HG02642 (cell line): ENCODE measurements at regions not wholly inside any gene's neighbourhood (a gene's known extent, or its start where the extent isn't known, plus 50 kb on each side); places are given as distances from the start of the nearest gene placed in this dataset.
"Not testable (repeated sequence)": the region's sequence is repeated elsewhere in the genome, so short reads cannot be mapped to it uniquely, and the experiment has no call there.

ENCODE experiments used
- ATAC-seq: cut with Tn5 transposase; IDR thresholded peaks from one replicate; pipeline ENCODE4 v1.9.1; 2021; ENCODE audit warnings: mild to moderate bottlenecking; ENCODE audit not compliant: unreplicated experiment, poor library complexity

DNA sequence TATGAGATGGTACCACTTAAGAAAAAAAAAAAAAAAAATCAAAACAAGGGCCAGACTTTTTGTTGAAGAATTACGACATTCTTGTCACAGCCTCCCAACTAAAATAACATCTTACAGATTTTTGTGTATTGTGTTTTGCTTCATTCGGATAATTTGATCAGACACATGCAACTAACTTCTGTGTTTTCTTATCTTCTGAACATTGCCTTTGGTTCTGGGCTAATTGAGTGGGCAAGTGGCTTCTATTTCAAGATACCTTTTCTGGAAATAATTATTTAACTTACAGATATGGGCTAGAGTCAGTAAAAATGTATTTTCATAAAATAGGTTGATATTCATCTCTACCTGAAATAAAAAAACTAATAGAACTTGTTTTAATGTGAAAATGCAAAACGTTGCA is 165.1 kb downstream of the ANKRD7 start:
- ATAC-seq = no peak

DNA sequence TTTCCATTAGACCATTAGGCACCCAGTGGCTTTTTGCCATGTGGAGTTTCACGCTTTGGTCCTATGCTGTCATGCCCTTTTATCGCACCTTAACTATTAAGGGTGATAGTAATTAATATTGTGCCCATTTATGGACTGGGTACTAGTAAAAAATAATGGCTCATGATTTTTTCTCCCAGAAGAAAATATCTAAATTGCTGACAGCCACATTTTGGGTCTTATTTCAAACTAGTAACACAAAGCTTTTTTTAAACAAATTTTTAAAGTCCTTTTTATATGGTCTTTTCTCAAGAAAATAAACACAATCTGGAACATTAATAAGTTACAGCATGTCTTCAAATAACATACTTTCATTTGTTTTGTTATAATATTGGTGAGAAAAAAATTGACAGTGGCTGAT is 179.7 kb downstream of the ANKRD7 start:
- ATAC-seq = no peak

DNA sequence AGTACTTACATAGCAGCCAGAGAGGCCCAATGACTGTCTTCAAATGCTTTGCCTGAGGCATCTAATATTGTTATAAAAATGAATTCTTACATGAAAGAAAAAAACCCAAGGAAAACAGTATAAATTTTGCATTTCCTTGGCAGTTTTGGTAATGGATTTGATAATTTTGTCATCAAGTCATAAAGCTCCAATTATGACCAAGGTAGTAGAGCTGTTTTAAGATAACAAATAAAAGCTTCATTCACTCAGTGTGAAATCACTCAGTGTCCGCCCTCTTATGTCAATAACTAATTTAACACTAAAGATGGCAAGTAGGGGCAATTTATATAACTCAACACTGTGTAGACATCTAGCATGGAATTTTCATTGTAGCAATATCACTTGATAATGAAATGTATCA is 193.9 kb downstream of the ANKRD7 start:
- no peak for ATAC-seq

DNA sequence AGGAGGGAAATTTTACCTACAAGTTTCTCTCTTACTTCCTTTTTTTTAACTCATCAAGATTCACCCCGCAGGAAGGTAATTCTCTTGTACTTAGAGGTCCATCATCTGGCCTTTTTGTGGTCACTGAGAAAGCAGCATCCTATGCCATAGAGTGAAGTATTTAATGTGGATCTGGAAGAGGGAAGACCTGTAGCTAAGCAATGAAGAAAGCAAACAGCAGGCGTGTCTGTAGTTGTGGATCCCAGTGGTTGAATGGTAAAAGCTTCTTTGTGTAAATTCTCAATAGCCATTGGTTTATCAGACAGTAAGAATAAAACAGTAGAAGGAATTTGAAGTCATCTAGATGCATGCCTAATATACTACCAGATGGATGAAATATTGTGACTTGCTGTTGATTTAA is 196.4 kb downstream of the ANKRD7 start:
- ATAC-seq = no peak

DNA sequence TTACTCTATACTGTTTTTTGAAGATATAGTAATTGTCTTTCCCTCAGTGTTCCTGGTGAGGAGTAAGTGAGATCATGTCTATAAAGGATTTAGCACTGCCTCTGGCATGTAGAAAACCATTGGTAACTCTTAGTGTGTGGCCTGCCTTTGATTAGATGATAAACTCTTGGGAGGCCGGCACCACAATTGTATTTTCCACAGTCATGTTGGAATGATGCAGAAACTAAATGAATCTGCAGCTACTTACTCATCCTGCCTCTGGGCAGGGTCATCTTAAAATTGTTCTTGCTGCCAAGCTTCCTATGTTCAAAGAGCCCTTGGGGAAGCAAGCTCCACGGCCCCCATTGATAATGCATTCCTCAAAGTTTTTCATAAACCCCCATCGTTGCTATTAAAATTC is 204.6 kb downstream of the ANKRD7 start:
- no peak for ATAC-seq

DNA sequence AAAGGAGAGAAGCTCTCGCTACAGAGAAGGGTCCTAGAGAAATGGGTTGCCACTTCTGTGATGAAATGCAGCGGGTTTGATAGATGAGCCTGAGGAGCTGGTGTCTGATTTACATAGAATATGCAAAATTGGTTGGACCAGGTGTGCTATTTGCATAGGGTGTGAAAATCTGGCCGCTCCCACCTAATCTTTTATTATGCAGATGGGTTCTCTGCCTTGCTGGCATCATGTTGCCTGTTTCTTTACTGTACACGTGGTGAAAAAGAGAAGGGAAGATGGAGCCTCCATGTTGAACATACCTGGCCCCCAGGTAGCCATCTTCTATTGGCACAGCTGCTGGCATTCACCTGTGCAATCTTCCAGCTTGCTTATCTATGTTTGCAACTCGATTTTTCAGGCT is 212.2 kb downstream of the ANKRD7 start:
- no peak for ATAC-seq

DNA sequence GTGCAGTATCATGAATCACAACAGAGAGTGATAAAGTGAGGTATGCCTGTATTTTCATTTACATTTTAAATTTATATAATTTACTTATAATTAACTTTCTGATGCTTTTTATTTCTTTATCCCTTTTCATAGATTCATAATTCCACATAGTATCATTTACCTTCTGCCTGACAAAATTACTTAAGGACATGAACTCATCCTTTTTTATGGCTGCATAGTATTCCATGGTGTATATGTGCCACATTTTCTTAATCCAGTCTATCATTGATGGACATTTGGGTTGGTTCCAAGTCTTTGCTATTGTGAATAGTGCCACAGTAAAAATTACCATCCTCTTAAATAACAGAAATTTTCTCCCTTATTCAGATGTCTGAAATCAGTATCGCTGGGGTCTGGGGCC is 224.5 kb downstream of the ANKRD7 start:
- ATAC-seq = not testable (repeated sequence)

DNA sequence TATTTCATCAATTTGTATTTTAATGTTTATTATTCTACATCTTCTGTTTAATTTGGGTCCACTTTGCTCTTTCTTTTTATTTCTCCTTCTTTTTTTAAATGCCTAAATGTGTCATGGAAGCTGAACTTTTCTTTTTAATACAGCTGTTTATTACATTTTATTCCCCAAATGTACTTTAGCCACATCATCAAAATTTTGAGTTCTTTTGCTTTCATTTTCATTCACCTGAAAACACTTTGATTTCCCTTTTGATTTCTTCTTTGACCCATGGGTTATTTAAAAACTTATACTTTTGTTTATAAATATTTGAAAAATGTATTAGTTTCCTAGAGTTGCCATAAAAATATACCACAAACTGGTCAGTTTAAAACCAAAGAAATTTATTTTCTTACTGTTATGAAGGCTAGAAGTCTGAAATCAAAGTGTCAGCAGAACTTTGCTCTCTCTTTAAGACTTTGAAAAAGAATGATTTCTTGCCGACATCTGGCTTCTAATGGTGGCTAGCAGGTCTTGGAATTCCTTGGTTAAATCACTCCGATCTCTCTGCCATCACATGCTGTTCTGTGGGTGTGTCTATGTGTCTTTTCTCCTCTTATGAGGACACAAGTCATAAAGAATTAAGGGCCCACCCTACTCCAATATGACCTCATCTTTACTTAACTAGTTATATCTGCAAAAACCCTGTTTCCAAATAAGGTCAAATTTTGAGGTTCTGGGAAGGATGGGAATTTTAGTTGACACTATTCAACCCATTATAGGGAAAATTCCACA is 225.5 kb downstream of the ANKRD7 start:
- ATAC-seq = no peak

DNA sequence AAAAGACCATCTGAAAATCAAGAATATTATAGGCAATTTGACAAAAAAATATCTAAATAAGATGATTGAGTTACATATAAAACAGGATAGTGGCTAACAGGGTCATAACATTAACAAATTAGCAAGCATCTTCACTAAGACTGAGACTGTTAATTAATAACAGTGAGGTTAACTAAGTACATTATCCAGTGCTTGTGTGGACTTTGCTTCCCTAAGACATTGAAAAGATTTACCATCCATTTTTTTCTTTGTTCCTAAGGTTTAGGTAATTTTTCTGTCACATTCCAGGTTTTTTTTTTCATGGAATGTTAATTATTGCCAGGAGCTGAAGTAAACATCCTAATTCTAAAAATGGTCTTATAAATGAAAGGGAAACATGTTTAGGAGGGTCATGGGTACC is 227.6 kb downstream of the ANKRD7 start:
- no peak for ATAC-seq

DNA sequence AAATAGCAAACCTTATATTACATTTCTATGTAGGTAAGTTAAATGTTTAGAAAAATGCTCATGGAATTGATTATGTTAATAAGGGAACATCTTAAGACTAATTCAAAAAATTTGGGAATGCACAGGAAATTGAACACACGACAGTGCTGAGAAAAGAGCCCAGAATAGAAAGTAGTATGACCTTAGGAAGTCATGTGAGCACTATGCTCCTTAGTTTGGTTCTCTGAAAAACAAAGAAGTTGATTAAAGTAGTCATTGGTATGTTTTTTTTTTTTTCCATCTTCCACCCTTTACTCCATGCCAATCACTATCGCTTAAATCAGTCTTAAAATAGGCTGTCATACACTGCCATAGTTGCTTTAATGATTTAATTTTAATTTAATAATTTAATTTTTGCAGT is 242.9 kb downstream of the ANKRD7 start:
- ATAC-seq = no peak

DNA sequence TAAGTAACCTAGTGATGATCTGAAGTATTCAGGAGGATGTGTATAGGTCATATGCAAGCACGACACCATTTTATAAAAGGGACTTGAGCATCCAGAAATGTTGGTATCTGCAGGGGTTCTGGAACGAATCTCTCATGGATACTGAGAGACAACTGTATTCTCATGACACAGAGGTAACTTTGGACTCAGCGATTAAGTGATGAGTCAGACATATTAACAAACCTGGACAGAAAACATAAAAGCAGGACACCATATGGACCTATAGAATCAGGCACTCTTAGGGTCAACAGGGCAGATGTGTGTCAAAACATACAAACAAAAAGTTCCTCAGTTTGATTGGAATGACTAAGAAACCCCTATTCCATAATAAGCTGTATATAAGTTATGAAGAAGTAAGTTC is 248.1 kb downstream of the ANKRD7 start:
- ATAC-seq = no peak

DNA sequence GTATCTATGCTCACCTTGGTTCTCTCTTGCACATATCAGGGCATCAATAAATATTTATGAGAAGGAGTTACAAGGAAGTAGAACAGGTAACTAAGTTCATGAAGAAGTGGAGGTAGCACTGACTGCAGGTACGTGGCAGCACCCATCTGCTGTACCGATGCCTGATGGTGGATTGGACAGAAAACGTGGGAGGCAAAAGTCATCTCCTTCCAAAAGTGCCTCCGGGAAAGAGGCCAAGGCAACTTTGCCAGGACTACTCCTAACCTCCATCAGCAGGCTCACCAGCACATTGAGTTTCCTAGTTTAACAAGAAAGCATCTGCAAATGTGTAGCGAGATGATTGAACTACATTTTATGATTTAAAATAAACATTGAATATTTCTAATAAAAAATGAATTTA is 248.8 kb downstream of the ANKRD7 start:
- no peak for ATAC-seq

DNA sequence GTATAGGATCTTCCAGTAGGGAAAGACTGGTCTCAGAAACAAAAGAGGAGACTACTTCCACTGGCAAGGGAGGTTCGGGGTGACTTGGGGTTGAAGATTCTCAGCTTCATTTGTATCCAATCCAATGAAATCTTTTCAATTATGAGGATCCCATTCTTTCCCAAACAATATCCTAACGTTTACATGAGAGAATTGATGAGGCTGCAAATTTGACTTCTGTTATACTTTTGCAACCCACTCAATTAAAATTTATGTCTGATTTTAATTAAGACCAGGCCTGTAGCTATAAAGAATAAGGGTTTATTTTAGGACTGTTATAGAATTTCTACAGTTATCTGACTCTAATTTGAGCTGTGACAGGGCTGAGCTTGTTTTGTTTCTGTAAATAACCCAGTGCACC is 251.5 kb downstream of the ANKRD7 start:
- no peak for ATAC-seq

DNA sequence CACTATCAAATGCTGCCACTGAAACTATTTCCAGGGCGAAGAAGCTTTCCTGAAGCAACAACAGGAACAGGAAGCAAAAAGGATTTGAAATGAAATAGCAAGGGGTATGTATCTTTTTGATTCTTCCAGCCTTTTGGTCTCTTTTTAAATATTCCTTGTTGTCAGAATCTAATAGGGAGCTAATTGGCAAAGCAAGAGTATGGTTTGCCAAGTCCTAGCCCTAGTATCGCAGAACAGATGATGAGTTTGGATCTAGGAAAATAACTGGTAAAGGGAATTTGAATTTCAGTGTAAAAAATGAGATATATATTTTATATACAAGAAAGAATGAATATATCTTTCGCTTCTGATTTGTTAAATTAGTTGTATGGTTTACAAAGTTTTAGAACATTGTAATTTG is 252.5 kb downstream of the ANKRD7 start:
- no peak for ATAC-seq

DNA sequence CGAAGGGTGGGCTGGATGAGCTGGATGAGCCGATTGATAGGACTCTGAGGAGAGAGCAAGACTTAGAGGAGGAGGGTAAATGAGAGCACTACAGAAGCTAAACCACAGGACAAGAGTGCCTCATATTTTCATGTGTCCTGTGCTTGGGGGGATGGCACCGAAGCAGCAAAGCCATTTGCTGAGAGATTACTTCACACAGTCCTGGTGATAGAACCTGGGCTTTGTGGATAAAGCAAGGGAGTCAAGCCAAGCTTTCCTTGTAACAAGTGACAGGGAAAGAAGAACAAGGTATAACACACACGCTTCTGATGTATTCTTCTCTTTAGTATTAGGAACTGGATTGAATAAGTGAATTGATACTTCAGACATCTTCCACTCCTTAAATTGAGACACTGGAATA is 253.7 kb downstream of the ANKRD7 start:
- ATAC-seq = no peak

DNA sequence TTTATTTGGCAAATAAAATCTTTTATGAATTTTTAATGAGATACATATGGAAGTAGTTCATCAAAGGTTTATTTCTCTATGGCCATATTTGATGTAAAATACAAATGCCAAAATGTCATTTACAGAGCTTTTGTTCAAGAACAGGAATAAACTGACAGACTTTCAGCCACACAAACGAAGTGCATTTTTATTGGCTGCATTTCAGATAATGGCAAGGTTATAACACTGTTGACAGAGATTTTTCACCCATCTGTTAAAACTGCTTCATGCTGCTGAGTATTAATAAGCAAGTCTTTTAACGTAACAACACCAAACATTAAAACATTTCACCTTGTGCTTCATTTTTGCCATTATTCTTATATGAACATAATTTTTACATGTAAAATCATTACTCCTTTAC is 254.4 kb downstream of the ANKRD7 start:
- no peak for ATAC-seq

DNA sequence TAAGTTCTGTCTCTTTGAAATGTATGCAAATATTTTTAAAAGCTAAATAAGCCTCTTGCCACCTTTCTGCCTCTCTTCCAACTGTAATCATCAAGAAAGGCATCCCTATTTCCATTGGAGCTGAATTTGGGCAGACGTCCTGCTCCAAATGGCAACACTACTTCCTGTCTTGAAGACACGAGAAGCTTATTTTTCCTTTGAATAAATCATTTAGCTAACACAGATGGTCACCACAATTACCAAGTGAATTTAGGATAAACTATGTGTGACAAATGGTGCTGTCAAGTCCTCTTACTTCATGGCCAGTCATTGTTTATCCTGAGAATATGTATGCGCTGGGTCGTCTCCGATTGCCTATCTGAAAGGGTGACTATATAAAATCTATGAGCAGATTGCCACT is 268.0 kb downstream of the ANKRD7 start:
- ATAC-seq = no peak

DNA sequence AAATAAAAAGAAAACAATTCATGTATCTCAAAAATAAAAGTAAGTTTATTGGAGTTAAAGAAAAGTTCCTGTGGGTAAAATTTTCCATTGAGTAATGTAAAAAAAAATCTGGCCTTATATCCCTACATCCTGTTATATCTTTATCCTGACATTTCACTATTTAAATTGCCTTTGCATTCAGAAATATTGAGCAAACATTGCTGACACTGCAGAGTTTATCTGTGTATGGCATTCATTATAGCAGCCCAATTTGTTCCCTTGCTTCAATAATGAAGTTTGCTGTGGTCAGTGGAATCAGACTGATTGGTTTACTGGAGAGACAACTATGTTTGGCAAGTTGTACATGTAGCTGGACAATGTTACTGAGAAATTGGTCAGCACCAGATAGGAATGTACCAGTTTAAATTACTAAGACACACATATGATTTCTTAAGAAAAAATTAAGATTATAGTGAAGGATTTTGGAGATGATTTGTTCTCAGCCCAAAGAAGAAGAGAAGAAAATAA is 271.7 kb downstream of the ANKRD7 start:
- ATAC-seq = no peak

DNA sequence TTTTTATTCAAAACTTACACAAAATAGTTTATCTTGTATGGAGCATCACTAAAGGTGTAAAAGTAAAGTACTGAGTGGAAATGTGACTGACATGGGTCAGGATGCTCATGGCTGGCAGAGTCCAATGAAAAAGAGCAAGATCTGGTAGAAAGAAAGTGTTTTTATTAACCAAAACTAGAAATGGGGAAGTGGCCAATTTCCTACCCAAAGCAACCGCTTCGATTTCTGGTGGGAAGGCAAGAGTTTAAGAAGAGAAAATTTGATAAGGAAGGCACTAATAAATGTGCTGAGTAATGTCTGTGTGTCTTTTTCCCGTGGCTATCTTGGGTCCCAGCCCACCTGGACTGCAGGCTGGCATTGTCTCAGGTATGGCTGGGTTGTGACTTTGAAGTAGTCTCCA is 277.7 kb downstream of the ANKRD7 start:
- ATAC-seq = no peak

DNA sequence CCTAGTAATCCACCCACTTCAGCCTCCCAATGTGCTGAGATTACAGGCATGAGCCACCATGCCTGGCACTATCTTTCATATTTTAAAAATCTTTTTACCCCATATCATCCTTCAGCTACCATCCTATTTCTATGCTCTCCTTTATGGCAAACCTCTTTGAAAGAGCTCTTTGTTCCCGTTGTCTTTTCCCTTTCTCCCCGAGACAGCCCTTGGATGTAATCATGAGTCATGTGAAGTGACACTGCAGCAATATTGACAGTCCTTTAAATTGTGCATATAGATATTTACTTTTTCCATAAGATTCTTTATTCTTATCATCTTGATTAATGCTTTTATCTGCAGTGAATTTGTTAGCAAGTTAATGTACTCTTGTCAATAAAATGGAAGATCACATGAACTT is 286.6 kb downstream of the ANKRD7 start:
- no peak for ATAC-seq

DNA sequence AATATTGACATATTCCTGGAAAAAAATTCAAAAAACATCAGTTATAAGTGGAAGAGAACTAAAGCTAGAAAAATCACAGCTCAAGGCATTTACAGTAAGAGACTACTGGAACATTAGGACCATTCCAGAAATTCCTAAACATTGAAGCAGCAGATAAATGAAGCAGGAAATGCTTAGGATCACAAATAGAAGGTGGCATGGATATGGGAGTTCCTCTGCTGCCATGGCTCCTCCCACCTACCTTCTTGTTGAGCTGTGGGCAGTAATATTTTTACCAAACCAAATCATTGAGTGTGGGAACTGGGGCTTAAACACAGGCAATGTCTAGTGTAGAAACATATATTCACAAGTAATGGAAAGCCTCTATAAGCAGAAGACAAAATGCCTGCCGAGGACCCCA is 292.8 kb downstream of the ANKRD7 start:
- ATAC-seq = no peak

DNA sequence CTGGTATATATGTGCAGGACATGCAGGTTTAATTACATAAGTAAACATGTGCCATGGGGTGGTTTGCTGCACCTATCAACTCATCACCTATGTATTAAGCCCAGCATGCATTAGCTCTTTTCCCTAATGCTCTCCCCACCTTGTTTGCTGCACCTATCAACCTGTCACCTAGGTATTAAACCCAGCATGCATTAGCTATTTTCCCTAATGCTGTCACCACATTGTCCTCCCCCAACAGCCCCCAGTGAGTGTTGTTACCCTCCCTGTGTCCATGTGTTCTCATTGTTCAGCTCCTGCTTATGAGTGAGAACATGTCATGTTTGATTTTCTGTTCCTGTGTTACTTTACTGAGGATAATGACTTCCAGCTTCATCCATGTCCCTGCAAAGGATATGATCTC is 300.5 kb downstream of the ANKRD7 start:
- no peak for ATAC-seq

DNA sequence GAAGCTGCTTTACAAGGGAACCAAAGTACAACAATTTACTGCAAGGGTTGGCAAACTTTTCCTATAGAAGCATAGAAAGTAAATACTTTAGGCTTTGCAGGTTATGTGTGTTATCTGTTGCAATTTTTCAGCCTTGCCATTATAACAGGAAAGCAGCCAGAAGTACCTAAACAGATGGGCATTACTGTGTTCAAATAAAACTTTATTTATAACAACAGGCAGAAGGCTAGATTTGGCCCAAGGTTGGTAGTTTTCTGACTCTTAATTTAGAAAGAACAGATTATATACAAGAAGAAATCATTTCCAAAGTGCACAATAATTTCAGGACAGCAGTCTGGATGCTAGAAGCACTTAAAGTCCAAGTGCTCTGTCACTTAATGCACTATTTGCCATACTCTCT is 307.1 kb downstream of the ANKRD7 start:
- ATAC-seq = no peak
